ENCODE measurements at regions not wholly inside any gene's neighbourhood (a gene's known extent, or its start where the extent isn't known, plus 50 kb on each side); places are given as distances from the start of the nearest gene placed in this dataset.

DNA sequence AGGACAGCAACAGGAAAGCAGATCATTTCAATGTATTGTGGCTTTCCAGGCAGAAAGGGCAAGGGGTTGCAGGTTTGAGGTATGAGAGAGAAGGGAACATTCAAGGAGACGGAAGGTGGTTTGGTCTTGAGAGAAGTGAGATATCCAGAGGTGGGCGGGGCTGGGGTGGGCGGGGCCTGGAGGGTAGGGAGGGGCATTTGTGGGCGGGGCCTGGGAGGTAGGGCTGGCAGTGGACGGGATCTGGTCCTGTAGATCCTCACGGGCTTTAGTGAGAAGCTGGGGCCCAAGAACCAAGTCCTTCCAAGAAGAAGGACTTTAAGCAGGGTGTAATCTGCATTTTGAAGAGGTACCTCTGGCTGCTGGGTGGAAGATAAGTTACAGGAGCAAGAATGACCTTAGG lies 199.2 kb downstream of the MN1 start:
- FAIRE-seq (no peak), DNase-seq (ENCODE audit: low read depth, low spot score) (no peak)
- Histone ChIP-seq H3K4me3 (ENCODE audit: control insufficient read depth in 2 of 3, extremely low read depth in 1 of 3, insufficient read depth in 2 of 3, low read depth in 1 of 3, low read length in 3 of 3) (no peak overlapping the region), H4K20me1 (ENCODE audit: control insufficient read depth, extremely low read depth, insufficient read depth, low read length) (no peaks in the 10 kb centered on the region), H3K36me3 (ENCODE audit: control insufficient read depth in 2 of 2, extremely low read depth in 1 of 2, insufficient read depth in 2 of 2, low read length in 2 of 2) (no peaks in the 10 kb centered on the region), H3K79me2 (ENCODE audit: control insufficient read depth, insufficient read depth, low read length) (no peaks in the 10 kb centered on the region), H3K4me1 (ENCODE audit: control insufficient read depth, extremely low read depth, insufficient read depth, low read length) (no peaks in the 10 kb centered on the region), H3K27me3 (ENCODE audit: control insufficient read depth, extremely low read depth, insufficient read depth, low read length) (peaks cover 4% of the 10 kb centered on the region), H2AFZ (ENCODE audit: control insufficient read depth, low read length) (no peak overlapping the region), H3K4me2 (ENCODE audit: control insufficient read depth, extremely low read depth, insufficient read depth, low read depth, low read length) (no peak overlapping the region), H3K9ac (ENCODE audit: control insufficient read depth, extremely low read depth, insufficient read depth, low read length) (no peak overlapping the region), H3K9me1 (ENCODE audit: control insufficient read depth, extremely low read depth, insufficient read depth, low read length) (no peaks in the 10 kb centered on the region), H3K27ac (ENCODE audit: control insufficient read depth, insufficient read depth, low read length) (no peak overlapping the region), H3K9me3 (ENCODE audit: control insufficient read depth, low read depth, low read length) (no peaks in the 10 kb centered on the region)
- TF ChIP-seq EZH2 (IDR thresholded peaks at IDR 0.05; ENCODE audit: low read length) = no peak
- TF ChIP-seq, protein P1, sequence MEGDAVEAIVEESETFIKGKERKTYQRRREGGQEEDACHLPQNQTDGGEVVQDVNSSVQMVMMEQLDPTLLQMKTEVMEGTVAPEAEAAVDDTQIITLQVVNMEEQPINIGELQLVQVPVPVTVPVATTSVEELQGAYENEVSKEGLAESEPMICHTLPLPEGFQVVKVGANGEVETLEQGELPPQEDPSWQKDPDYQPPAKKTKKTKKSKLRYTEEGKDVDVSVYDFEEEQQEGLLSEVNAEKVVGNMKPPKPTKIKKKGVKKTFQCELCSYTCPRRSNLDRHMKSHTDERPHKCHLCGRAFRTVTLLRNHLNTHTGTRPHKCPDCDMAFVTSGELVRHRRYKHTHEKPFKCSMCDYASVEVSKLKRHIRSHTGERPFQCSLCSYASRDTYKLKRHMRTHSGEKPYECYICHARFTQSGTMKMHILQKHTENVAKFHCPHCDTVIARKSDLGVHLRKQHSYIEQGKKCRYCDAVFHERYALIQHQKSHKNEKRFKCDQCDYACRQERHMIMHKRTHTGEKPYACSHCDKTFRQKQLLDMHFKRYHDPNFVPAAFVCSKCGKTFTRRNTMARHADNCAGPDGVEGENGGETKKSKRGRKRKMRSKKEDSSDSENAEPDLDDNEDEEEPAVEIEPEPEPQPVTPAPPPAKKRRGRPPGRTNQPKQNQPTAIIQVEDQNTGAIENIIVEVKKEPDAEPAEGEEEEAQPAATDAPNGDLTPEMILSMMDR (optimal IDR thresholded peaks at IDR 0.05 in 1 of 3, IDR thresholded peaks at IDR 0.05 in 1 of 3, conservative IDR thresholded peaks at IDR 0.05 in 1 of 3; ENCODE audit: extremely low read depth in 1 of 3, insufficient read depth in 2 of 3, low read length in 3 of 3) = no peak
- dilution Hi-C loops (cut with MboI; ENCODE audit: extremely low pct_ligation_motif_present, low sequenced_read_pairs) = no loop called here

DNA sequence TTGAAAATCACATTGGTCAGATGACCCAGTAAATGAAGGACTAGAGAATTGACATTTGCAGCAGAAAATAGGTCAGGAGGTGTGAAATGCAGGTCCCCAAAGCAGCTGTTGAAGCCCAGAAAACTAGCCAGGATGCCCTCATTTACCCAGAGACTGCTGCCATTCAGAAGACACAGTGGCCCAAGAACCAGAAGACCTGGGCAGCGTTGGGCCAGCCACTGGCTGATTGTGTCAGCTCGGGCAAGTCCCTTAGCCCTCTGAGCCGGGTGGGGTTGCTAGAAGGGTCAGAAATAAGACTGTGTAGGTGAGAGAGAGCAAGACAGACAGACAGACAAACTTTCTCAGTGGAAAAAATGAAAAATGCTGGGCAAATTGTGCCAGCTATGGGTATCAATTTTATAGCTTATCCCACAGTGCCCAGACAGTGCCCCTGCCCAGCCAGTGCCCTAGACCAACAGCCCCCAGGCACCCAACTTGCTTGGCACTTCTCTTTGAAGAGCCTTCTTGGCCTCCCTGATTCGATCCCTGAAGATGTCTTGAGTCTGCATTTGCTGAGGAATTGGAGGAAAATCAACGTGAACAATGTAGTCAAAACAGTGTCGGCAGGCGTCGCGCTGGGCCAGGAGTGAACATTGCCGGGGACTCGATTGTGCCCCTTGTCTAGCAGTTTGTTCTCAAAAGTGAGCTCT lies 198.3 kb downstream of the MN1 start:
- TF ChIP-seq, protein P1 (optimal IDR thresholded peaks at IDR 0.05 in 1 of 3, IDR thresholded peaks at IDR 0.05 in 1 of 3, conservative IDR thresholded peaks at IDR 0.05 in 1 of 3; ENCODE audit: extremely low read depth in 1 of 3, insufficient read depth in 2 of 3, low read length in 3 of 3) = no peak
- no peak for TF ChIP-seq EZH2 (IDR thresholded peaks at IDR 0.05; ENCODE audit: low read length)
- dilution Hi-C loops (cut with MboI; ENCODE audit: extremely low pct_ligation_motif_present, low sequenced_read_pairs) = no loop called here

More for the DNA sequence above, 198.3 kb downstream of the MN1 start:
- Histone ChIP-seq H3K4me1 (ENCODE audit: control insufficient read depth, extremely low read depth, insufficient read depth, low read length) (no peaks in the 10 kb centered on the region), H3K4me2 (ENCODE audit: control insufficient read depth, extremely low read depth, insufficient read depth, low read depth, low read length) (no peak overlapping the region), H3K9ac (ENCODE audit: control insufficient read depth, extremely low read depth, insufficient read depth, low read length) (no peak overlapping the region), H2AFZ (ENCODE audit: control insufficient read depth, low read length) (no peak overlapping the region), H3K9me3 (ENCODE audit: control insufficient read depth, low read depth, low read length) (no peaks in the 10 kb centered on the region), H3K36me3 (ENCODE audit: control insufficient read depth in 2 of 2, extremely low read depth in 1 of 2, insufficient read depth in 2 of 2, low read length in 2 of 2) (no peaks in the 10 kb centered on the region), H3K27ac (ENCODE audit: control insufficient read depth, insufficient read depth, low read length) (no peak overlapping the region), H4K20me1 (ENCODE audit: control insufficient read depth, extremely low read depth, insufficient read depth, low read length) (no peaks in the 10 kb centered on the region), H3K4me3 (ENCODE audit: control insufficient read depth in 2 of 3, extremely low read depth in 1 of 3, insufficient read depth in 2 of 3, low read depth in 1 of 3, low read length in 3 of 3) (no peak overlapping the region), H3K27me3 (ENCODE audit: control insufficient read depth, extremely low read depth, insufficient read depth, low read length) (peaks cover 4% of the 10 kb centered on the region), H3K79me2 (ENCODE audit: control insufficient read depth, insufficient read depth, low read length) (no peaks in the 10 kb centered on the region), H3K9me1 (ENCODE audit: control insufficient read depth, extremely low read depth, insufficient read depth, low read length) (no peaks in the 10 kb centered on the region)
- FAIRE-seq (no peak), DNase-seq (ENCODE audit: low read depth, low spot score) (no peak)

All from keratinocyte (primary cell).